ENCODE measurements at regions not wholly inside any gene's neighbourhood (a gene's known extent, or its start where the extent isn't known, plus 50 kb on each side); places are given as distances from the start of the nearest gene placed in this dataset.

- TF ChIP-seq CTCF (IDR thresholded peaks at IDR 0.05) = no peak
- no peak for TF ChIP-seq SP1 (CRISPR knock-in tag; conservative IDR thresholded peaks at IDR 0.05)
Measured at GRCh38 chr5:20158006-20158405, 170.0 kb upstream of the CDH18 start.
